ENCODE measurements at regions not wholly inside any gene's neighbourhood (a gene's known extent, or its start where the extent isn't known, plus 50 kb on each side); places are given as distances from the start of the nearest gene placed in this dataset.

DNA sequence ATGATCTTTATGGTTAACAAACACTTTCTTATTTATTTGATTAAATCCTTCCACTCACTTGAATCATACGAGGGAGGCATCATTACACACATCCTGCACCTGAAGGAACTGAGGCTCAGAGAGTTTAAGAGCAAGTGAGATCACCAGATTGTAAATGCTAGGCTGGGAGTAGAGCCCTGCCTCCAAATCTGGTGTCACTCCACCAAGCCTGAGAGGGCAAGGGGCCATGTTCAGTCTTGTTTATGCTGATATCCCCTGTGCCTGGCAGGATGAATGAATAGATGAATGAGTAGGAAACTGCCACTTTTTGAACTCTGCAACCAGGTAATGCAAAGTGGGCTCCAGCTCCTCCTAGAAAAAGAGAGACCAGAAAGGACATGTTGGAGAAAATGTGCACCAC is 59.1 kb downstream of the RASSF10 start:
- TF ChIP-seq POLR2A (IDR thresholded peaks at IDR 0.05; ENCODE audit: low read depth, low read length) (no peak), POLR2AphosphoS5 (IDR thresholded peaks at IDR 0.05; ENCODE audit: low read depth, low read length) (no peak), TAF1 (IDR thresholded peaks at IDR 0.05; ENCODE audit: borderline replicate concordance, low read depth, low read length) (no peak)

Measured in GM12892 (cell line).